ENCODE measurements at regions not wholly inside any gene's neighbourhood (a gene's known extent, or its start where the extent isn't known, plus 50 kb on each side); places are given as distances from the start of the nearest gene placed in this dataset.

DNA sequence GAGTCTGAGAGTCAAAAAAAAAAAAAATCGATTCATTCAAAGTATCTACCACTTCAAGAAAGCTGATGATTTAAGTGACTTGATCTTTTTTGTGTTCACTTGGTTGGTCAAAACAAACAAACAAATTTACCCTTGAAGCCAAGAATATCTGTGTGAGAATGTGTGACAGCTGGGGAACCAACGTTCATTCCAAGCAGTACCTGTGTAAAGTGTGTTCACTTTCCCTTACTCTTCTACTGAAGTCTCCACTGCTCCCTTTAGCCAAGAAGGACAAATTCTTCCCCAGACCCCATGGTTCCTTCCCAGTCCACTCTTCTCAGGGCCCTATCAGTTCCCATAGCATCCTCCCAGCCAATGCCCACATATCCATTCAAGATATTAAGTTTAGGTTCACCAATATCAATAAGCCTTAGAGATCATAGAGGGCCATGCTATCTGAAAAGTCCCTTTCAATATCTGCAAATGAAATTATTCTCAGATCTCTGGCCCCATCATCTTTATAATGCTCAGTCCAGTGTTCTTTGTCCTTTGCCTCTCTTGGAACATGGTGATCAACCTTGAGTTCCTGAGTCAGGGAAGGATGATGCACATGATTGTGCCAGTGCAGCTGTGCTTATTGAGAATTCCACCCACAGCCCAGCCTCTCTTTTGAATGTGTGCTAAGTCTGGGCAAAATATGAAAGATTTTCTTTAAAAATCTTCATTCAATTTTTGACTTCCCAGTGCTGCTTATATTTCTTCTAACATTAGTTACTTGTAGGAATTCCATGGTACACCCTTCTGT lies 82.8 kb upstream of the DTNA start:
- WGBS, 2 donors (ENCODE audit: low coverage in 1 of 2), result 83 to 92% methylated on average over 2 of the region's 2 CpGs
- no peaks in the 10 kb centered on the region for H3K4me1 ChIP-seq
- no peak overlapping the region for H3K4me3 ChIP-seq
- TF ChIP-seq EP300 (IDR thresholded peaks at IDR 0.05; ENCODE audit: low read depth), result no peak
- TF ChIP-seq POLR2AphosphoS5 (IDR thresholded peaks at IDR 0.05), result no peak
- TF ChIP-seq POLR2A (IDR thresholded peaks at IDR 0.05), result no peak
- no peak for TF ChIP-seq CTCF (IDR thresholded peaks at IDR 0.05)
- H3K27me3 ChIP-seq, result no peaks in the 10 kb centered on the region
- DNase-seq, result no peak
- intact Hi-C loops (cut with DNase I; ENCODE audit: low total_unique reads), result no loop called here
- no peaks in the 10 kb centered on the region for H3K36me3 ChIP-seq
- no peak overlapping the region for H3K27ac ChIP-seq
- no peaks in the 10 kb centered on the region for H3K9me3 ChIP-seq
- in situ Hi-C loops (cut with MboI; ENCODE audit: low pct_ligation_motif_present in 1 of 4, low pct_unique_long_range_greater_than_20kb in 1 of 4, low sequenced_read_pairs in 3 of 4), result no loop called here

- Histone ChIP-seq H3K36me3 (no peaks in the 10 kb centered on the region), H3K4me3 (no peak overlapping the region), H3K27me3 (no peaks in the 10 kb centered on the region), H3K4me1 (no peaks in the 10 kb centered on the region), H3K9me3 (no peaks in the 10 kb centered on the region), H3K27ac (no peak overlapping the region)
- intact Hi-C loops (cut with DNase I; ENCODE audit: low total_unique reads), result no loop called here
- 86 to 97% methylated on average over 4 of the region's 4 CpGs for WGBS, 2 donors (ENCODE audit: low coverage in 1 of 2)
- in situ Hi-C loops (cut with MboI; ENCODE audit: low pct_ligation_motif_present in 1 of 4, low pct_unique_long_range_greater_than_20kb in 1 of 4, low sequenced_read_pairs in 3 of 4), result no loop called here
- no peak for DNase-seq
- TF ChIP-seq EP300 (IDR thresholded peaks at IDR 0.05; ENCODE audit: low read depth) (no peak), CTCF (IDR thresholded peaks at IDR 0.05) (no peak), POLR2A (IDR thresholded peaks at IDR 0.05) (no peak), POLR2AphosphoS5 (IDR thresholded peaks at IDR 0.05) (no peak)
Observed at GRCh38 chr18:34631093-34631966, 78.8 kb upstream of the DTNA start.

- H3K9me3 ChIP-seq, result no peaks in the 10 kb centered on the region
- no peak overlapping the region for H3K27ac ChIP-seq
- intact Hi-C loops (cut with DNase I; ENCODE audit: low total_unique reads), result no loop called here
- H3K4me1 ChIP-seq, result no peaks in the 10 kb centered on the region
- H3K4me3 ChIP-seq, result no peak overlapping the region
- WGBS, 2 donors (ENCODE audit: low coverage in 1 of 2), result 72 to 79% methylated on average over 3 of the region's 3 CpGs
- H3K27me3 ChIP-seq, result no peaks in the 10 kb centered on the region
- in situ Hi-C loops (cut with MboI; ENCODE audit: low pct_ligation_motif_present in 1 of 4, low pct_unique_long_range_greater_than_20kb in 1 of 4, low sequenced_read_pairs in 3 of 4), result no loop called here
- no peaks in the 10 kb centered on the region for H3K36me3 ChIP-seq
- no peak for TF ChIP-seq POLR2AphosphoS5 (IDR thresholded peaks at IDR 0.05)
- TF ChIP-seq EP300 (IDR thresholded peaks at IDR 0.05; ENCODE audit: low read depth), result no peak
- TF ChIP-seq CTCF (IDR thresholded peaks at IDR 0.05), result no peak
- no peak for TF ChIP-seq POLR2A (IDR thresholded peaks at IDR 0.05)
- DNase-seq, result no peak
Observed at GRCh38 chr18:34632321-34632720, 77.8 kb upstream of the DTNA start.

- intact Hi-C loops (cut with DNase I; ENCODE audit: low total_unique reads) (no loop called here), in situ Hi-C loops (cut with MboI; ENCODE audit: low pct_ligation_motif_present in 1 of 4, low pct_unique_long_range_greater_than_20kb in 1 of 4, low sequenced_read_pairs in 3 of 4) (no loop called here)
- no peak for DNase-seq
- H3K9me3 ChIP-seq, result no peaks in the 10 kb centered on the region
- H3K27me3 ChIP-seq, result no peaks in the 10 kb centered on the region
- 71 to 90% methylated on average over 1 of the region's 1 CpG for WGBS, 2 donors (ENCODE audit: low coverage in 1 of 2)
- no peaks in the 10 kb centered on the region for H3K4me1 ChIP-seq
- H3K36me3 ChIP-seq, result no peaks in the 10 kb centered on the region
- no peak overlapping the region for H3K4me3 ChIP-seq
- H3K27ac ChIP-seq, result no peak overlapping the region
- TF ChIP-seq EP300 (IDR thresholded peaks at IDR 0.05; ENCODE audit: low read depth) (no peak), CTCF (IDR thresholded peaks at IDR 0.05) (no peak), POLR2AphosphoS5 (IDR thresholded peaks at IDR 0.05) (no peak), POLR2A (IDR thresholded peaks at IDR 0.05) (no peak)
Observed at GRCh38 chr18:34633368-34633767, 76.7 kb upstream of the DTNA start.
